Kidney (tissue), 13 donors: ENCODE measurements at regions not wholly inside any gene's neighbourhood (a gene's known extent, or its start where the extent isn't known, plus 50 kb on each side); places are given as distances from the start of the nearest gene placed in this dataset.

ENCODE experiments used
- DNase-seq, 5 donors: peaks; one replicate each; pipeline ENCODE4 v3.0.0-alpha.2; 2013 to 2020
- FAIRE-seq: peaks from 2 replicates; lab custom pipeline; 2012; peaks lifted over from hg19 to GRCh38; lab: Jason Lieb, UNC
- H3K27ac ChIP-seq, 2 donors: one replicate each; pipeline ENCODE4 v1.7.0; 2013; ENCODE audit warnings: low read depth in 2 of 2, low read length in 2 of 2, inconsistent platforms in 1 of 2
- H3K27me3 ChIP-seq: one replicate; pipeline ENCODE4 v1.7.1; 2013; ENCODE audit warnings: low read length, inconsistent platforms; ENCODE audit not compliant: control insufficient read depth, insufficient read depth
- H3K36me3 ChIP-seq, 3 donors: one replicate each; pipeline versions ENCODE4 v1.7.0 to v1.7.1; 2013; ENCODE audit warnings: low read length in 3 of 3, control low read depth in 1 of 3, inconsistent platforms in 1 of 3; ENCODE audit not compliant: insufficient read depth in 3 of 3, control insufficient read depth in 2 of 3
- H3K4me1 ChIP-seq, 3 donors: one replicate each; pipeline versions ENCODE4 v1.7.0 to v1.7.1; 2013; ENCODE audit warnings: low read length in 3 of 3, inconsistent platforms in 1 of 3, low read depth in 1 of 3; ENCODE audit not compliant: control insufficient read depth in 2 of 3, insufficient read depth in 2 of 3
- H3K4me3 ChIP-seq, 3 donors: one replicate each; pipeline versions ENCODE4 v1.7.0 to v1.8.1; 2013; ENCODE audit warnings: low read length in 3 of 3, control low read depth in 1 of 3, inconsistent platforms in 1 of 3
- H3K9ac ChIP-seq, 3 donors: one replicate each; pipeline versions ENCODE4 v1.7.0 to v1.7.1; 2013; ENCODE audit warnings: low read length in 3 of 3, control low read depth in 1 of 3, inconsistent platforms in 1 of 3
- H3K9me3 ChIP-seq, 3 donors: one replicate each; pipeline versions ENCODE4 v1.7.0 to v1.7.1; 2013; ENCODE audit warnings: low read length in 3 of 3, control low read depth in 1 of 3, inconsistent platforms in 1 of 3; ENCODE audit not compliant: control insufficient read depth in 2 of 3, insufficient read depth in 1 of 3
- CTCF ChIP-seq: IDR thresholded peaks from 3 replicates; pipeline ENCODE4 v1.5.1; 2012; ENCODE audit warnings: mild to moderate bottlenecking, moderate library complexity, borderline replicate concordance; ENCODE audit not compliant: insufficient read depth; ENCODE audit errors: extremely low read depth
- intact Hi-C: fragments of 100-400 bp; cut with DNase I; formaldehyde crosslinking; loops from one replicate; pipeline ENCODE4 v1.11.1; 2022
- donor health status: control.
- donor health status: control.
- donor health status: control.
- donor health status: control.
- donor health status: control.
- donor health status: DM: yes; HTN: yes; CAD: no.
- donor health status: Normal renal cell carcinoma (clear cell type).

DNA sequence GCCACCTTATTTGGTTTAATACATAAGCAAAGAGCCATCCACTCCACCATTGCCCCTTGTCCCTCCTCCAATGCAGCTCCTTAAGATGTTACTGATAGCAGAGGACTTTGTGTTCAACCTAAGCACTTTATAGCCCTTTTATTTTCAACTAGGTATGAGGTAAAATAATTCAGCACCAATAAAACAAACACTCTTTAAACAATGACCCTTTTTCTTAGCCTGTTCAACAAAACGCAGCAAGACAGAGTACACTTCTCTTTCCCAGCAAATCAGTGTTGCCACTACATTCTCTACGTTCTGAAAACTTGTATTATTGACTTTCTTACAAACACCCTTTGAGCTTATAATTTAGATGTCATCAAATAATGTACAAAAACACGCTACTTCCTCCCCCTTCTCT, 104.0 kb upstream of the IGLL5 start:
- Histone ChIP-seq H3K27ac (no peak overlapping the region), H3K9me3 (no peaks in the 10 kb centered on the region), H3K4me3 (no peak overlapping the region), H3K9ac (no peak overlapping the region), H3K36me3 (no peaks in the 10 kb centered on the region), H3K27me3 (no peaks in the 10 kb centered on the region), H3K4me1 (no peaks in the 10 kb centered on the region)
- FAIRE-seq (no peak), DNase-seq (no peak)
- no peak for TF ChIP-seq CTCF
- intact Hi-C loops: no loop called here

DNA sequence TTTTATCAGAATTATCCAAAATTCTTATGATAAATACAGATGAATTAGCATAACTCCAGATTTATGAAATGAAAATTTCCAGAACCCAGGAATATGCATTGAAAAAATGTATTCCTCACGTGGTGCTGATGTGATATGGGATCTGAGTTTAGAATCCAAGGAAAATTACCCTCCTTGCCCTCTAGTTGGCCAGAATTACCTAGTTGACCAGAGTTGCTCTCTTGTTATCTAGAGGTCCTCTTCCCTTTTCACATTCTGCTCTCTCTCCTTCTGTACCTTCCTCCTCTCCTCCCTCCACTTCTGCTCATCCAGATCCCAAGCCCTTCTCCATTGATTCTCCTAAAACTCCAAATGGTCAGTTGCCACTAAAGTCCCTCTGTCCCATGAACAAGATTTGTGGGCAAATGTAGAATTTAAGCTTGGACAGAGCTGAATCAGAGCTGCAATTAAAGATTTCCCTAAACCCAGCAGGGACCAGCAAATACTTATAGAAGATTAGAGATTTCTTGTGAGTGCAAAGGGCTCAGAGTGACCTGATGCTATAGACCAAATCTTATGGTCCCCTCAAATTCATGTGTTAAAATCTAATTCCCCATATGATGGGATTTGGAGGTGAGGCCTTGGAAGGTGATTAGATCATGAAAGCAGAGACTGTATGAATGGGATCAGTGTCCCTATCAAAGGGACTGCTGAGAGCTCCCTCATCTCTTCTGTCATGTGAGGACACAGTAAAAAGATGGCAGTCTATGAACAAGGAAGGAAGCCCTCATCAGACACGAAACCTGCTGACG, 103.2 kb upstream of the IGLL5 start:
- FAIRE-seq: no peak
- DNase-seq: no peak

DNA sequence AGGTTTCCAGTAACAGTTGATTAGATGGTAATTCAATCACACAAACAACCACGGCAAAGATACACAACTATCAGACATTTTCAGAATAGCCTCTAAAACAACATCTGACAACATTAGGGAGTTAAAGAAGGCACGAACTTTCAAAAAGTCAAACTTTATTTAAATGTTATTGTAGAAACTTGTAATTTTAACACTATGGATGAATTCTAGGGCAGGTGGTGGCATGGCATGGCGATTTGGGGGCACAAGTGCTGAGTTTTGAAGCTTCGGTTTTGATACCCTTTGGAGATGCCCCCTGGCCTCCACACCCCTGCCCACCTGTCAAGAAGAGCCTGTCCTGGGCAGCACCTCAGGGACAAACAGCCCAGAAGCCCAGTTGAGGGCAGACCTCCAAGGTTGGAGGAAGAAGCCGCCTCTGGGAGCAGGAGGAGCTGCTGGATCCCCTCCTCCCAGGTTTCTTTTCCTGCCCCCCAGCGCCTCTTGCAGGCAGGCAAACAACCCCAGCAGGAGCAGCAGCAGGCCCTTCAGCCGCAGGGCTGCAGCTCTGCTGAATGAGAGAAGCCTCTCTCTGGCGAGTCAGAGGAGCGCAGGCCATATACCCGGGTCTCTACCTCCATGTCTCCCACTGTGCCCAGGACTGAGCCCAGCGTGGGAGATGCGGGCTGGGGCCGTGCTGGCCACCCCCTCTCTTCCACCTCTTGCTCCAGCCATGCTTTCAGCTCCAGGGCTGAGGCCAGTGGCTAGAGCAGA, 102.1 kb upstream of the IGLL5 start:
- DNase-seq (no peak), FAIRE-seq (no peak)
- no peaks in the 10 kb centered on the region for H3K4me1 ChIP-seq
- intact Hi-C loops: no loop called here
- no peaks in the 10 kb centered on the region for H3K27me3 ChIP-seq
- H3K36me3 ChIP-seq: no peaks in the 10 kb centered on the region
- no peak overlapping the region for H3K9ac ChIP-seq
- TF ChIP-seq CTCF: no peak
- no peak overlapping the region for H3K4me3 ChIP-seq
- no peak overlapping the region for H3K27ac ChIP-seq
- H3K9me3 ChIP-seq: no peaks in the 10 kb centered on the region

More for the DNA sequence above, 103.2 kb upstream of the IGLL5 start:
- H3K4me3 ChIP-seq: no peak overlapping the region
- H3K27ac ChIP-seq: no peak overlapping the region
- H3K27me3 ChIP-seq: no peaks in the 10 kb centered on the region
- H3K9ac ChIP-seq: no peak overlapping the region
- H3K4me1 ChIP-seq: no peaks in the 10 kb centered on the region
- no peaks in the 10 kb centered on the region for H3K9me3 ChIP-seq
- no peaks in the 10 kb centered on the region for H3K36me3 ChIP-seq
- TF ChIP-seq CTCF: no peak
- intact Hi-C loops: no loop called here
